ENCODE measurements at regions not wholly inside any gene's neighbourhood (a gene's known extent, or its start where the extent isn't known, plus 50 kb on each side); places are given as distances from the start of the nearest gene placed in this dataset.

DNA sequence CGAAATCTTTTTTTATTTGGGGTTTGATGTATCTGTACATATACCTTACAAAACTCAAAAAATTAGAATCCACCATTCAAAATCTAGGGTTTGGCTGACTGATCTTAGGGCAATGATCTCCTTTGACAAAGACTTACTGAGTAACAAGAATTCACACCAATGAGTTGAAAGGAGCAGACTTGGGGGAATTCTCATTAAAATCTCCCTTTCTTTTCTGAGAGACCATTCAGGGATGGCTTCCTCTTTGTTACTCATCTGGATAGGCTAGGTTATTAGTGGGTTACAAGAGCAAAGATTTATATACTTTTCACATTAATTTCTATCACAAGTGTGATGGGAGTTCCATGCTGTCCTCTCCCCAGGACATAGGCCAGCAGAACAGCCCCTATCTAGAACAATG, 661.0 kb downstream of the KCTD16 start:
- DNase-seq (ENCODE audit: insufficient read length, low spot score) (no peak), FAIRE-seq (no peak)
- TF ChIP-seq, protein P1, sequence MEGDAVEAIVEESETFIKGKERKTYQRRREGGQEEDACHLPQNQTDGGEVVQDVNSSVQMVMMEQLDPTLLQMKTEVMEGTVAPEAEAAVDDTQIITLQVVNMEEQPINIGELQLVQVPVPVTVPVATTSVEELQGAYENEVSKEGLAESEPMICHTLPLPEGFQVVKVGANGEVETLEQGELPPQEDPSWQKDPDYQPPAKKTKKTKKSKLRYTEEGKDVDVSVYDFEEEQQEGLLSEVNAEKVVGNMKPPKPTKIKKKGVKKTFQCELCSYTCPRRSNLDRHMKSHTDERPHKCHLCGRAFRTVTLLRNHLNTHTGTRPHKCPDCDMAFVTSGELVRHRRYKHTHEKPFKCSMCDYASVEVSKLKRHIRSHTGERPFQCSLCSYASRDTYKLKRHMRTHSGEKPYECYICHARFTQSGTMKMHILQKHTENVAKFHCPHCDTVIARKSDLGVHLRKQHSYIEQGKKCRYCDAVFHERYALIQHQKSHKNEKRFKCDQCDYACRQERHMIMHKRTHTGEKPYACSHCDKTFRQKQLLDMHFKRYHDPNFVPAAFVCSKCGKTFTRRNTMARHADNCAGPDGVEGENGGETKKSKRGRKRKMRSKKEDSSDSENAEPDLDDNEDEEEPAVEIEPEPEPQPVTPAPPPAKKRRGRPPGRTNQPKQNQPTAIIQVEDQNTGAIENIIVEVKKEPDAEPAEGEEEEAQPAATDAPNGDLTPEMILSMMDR (IDR thresholded peaks at IDR 0.05; ENCODE audit: insufficient read depth, missing control alignments), result no peak

DNA sequence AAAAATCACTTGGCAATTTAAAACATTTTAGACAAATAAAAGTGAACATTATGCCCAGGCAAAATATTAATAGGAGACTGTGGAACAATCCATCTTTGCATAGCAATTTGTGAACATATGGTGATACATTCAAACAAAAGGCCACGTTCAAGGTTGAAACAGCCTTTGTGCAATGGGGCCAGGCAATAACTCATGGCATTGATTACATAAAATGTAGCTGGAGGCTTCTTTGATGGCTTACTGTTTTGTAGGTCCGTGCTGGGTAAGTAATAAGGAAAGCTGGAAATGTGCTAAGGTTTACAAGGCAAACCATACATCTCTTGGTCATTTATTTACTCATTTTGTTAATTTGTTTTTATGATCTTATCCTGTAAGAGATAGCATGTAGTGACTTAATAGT, 651.8 kb downstream of the KCTD16 start:
- FAIRE-seq (no peak), DNase-seq (ENCODE audit: insufficient read length, low spot score) (no peak)
- TF ChIP-seq, protein P1 (IDR thresholded peaks at IDR 0.05; ENCODE audit: insufficient read depth, missing control alignments), result no peak

DNA sequence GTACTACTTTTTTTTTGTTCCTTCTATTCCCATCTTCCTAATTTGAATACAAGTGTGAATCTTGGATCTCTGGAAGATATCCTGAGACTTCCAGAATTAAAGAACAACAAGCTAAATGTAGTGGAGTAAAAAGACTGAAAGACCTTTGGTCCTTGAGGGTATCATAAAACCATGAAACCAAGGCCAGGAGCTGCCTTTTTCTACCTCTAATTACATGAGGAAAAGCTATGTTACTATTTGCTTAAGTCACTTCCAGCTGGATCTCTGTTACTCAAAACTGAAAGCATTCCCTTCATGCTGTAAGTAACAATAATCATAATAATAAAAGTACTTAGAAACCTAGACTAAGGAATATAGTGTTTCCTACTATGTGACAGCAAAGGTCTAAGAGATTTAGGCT, 649.6 kb downstream of the KCTD16 start:
- FAIRE-seq, result no peak
- TF ChIP-seq, protein P1 (IDR thresholded peaks at IDR 0.05; ENCODE audit: insufficient read depth, missing control alignments), result no peak
- no peak for DNase-seq (ENCODE audit: insufficient read length, low spot score)

DNA sequence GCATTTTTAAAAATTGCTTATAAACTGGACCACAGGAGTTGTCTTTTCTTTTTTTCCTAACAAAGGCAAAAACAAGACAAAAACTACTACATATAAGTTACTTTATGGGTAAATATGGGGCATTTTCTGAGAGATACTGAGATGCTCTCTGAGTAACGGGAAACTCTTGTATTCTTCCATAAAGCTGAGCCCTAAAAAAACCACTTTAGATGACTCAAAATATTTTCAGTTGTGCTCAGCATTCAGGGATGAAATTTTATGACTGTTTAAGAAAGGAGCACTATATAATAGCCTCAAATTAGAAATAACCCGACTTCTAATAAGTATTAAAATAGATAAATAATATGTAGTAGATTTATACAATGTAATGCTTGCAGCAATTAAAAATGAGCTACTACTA, 644.5 kb downstream of the KCTD16 start:
- DNase-seq (ENCODE audit: insufficient read length, low spot score) (no peak), FAIRE-seq (no peak)
- TF ChIP-seq, protein P1 (IDR thresholded peaks at IDR 0.05; ENCODE audit: insufficient read depth, missing control alignments), result no peak

DNA sequence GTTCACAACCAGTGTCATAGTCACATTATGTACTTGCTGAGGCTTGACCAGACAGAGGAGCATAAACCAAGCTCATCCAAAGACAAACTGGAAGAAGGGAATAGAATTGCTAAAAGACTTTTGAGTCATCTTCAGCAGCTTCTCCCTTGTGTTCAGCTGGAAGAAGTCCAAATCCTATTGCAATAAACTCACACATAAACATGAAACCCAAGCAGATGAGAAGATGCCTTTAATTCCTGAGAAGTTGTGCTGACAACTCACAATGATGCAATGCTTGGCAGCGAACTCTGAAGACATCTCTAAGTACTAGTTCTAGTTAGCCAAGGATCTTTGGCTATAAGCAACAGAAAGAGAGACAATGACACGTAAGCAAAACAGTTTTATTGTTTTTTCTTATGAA, 642.1 kb downstream of the KCTD16 start:
- TF ChIP-seq, protein P1 (IDR thresholded peaks at IDR 0.05; ENCODE audit: insufficient read depth, missing control alignments), result no peak
- no peak for DNase-seq (ENCODE audit: insufficient read length, low spot score)
- FAIRE-seq, result no peak

DNA sequence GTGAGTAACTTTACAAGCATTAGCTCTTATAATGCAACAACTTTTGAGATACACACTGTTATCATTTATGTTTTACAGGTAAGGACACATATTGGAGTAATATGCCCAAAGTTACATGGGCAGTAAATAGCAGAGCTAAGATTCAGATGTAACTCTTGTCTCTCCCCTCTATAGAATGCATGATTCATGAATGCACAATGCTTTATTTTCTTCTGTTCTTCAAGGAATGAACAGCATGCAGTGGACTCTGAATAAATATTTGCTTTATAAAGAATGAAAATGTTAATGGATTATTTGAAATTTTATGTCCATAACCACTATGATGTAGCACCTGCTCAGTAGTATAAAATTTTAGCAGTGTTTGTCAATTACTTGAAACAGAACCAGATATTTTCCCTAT, 629.5 kb downstream of the KCTD16 start:
- no peak for DNase-seq (ENCODE audit: insufficient read length, low spot score)

DNA sequence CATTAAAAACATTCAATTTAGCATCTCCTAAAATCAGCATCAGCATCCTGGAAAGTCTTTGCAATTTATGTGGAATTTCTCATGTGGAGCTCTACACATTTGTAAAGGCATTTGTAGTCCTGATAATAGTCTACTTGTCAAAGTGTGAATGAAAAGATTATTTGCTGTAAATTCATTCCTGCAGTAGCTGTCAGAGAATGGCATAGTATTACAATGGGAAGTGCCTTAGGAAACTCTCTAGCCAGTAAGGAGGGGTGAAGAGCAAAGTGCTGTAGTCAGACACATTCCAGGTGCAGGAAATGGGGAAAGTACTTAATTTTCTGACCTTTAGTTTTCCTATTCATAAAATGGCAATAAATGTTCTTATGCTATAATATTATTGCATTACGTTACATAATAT, 627.9 kb downstream of the KCTD16 start:
- FAIRE-seq, result no peak

More for the DNA sequence above, 629.5 kb downstream of the KCTD16 start:
- TF ChIP-seq, protein P1 (IDR thresholded peaks at IDR 0.05; ENCODE audit: insufficient read depth, missing control alignments), result no peak
- no peak for FAIRE-seq

More for the DNA sequence above, 627.9 kb downstream of the KCTD16 start:
- DNase-seq (ENCODE audit: insufficient read length, low spot score), result no peak
- TF ChIP-seq, protein P1 (IDR thresholded peaks at IDR 0.05; ENCODE audit: insufficient read depth, missing control alignments), result no peak
